ENCODE measurements at regions not wholly inside any gene's neighbourhood (a gene's known extent, or its start where the extent isn't known, plus 50 kb on each side); places are given as distances from the start of the nearest gene placed in this dataset.

- TF ChIP-seq ZNF521 (tag by site-specific recombination; IDR thresholded peaks at IDR 0.05) (no peak), ATF2 (tag by site-specific recombination; IDR thresholded peaks at IDR 0.05; ENCODE audit: low read depth) (no peak), ZNF416 (tag by site-specific recombination; IDR thresholded peaks at IDR 0.05) (no peak), ZNF670 (tag by site-specific recombination; IDR thresholded peaks at IDR 0.05; ENCODE audit: low read depth) (no peak), PATZ1 (tag by site-specific recombination; IDR thresholded peaks at IDR 0.05) (no peak)
Observed at GRCh38 chr20:12262747-12263146, 345.1 kb downstream of the BTBD3 start.
